GM23338 (cell line): ENCODE measurements at regions not wholly inside any gene's neighbourhood (a gene's known extent, or its start where the extent isn't known, plus 50 kb on each side); places are given as distances from the start of the nearest gene placed in this dataset.

Experiments
- ATAC-seq: fragments of 200-7000 bp; cut with Tn5 transposase; 3 replicates; pipeline ENCODE4 v1.9.1; 2020
- DNase-seq: peaks from one replicate; pipeline ENCODE4 v3.0.0-alpha.2; 2015; ENCODE audit warnings: low spot score
- H2AFZ ChIP-seq: fragments of 200-600 bp; sonication (generic); 2 replicates; pipeline ENCODE4 v1.8.0; 2016; ENCODE audit warnings: antibody characterized with exemption, mild to moderate bottlenecking, moderate library complexity
- H3F3A ChIP-seq: fragments of 200-600 bp; sonication (generic); replicated peaks from 2 replicates; pipeline ENCODE4 v1.8.0; 2017; ENCODE audit warnings: antibody characterized with exemption, mixed run types, low read depth
- H3K27ac ChIP-seq: fragments of 200-600 bp; sonication (generic); 2 replicates; pipeline ENCODE4 v1.6.1; 2016; ENCODE audit warnings: low read depth
- H3K27me3 ChIP-seq: fragments of 200-600 bp; sonication (generic); 2 replicates; pipeline ENCODE4 v1.8.0; 2016; ENCODE audit warnings: mild to moderate bottlenecking, mixed run types, moderate library complexity; ENCODE audit not compliant: insufficient read depth
- H3K36me3 ChIP-seq: fragments of 200-600 bp; sonication (generic); 2 replicates; pipeline ENCODE4 v1.8.0; 2016; ENCODE audit warnings: mild to moderate bottlenecking; ENCODE audit not compliant: insufficient read depth
- H3K4me1 ChIP-seq: fragments of 200-600 bp; sonication (generic); 2 replicates; pipeline ENCODE4 v1.8.0; 2016; ENCODE audit warnings: mild to moderate bottlenecking, moderate library complexity; ENCODE audit not compliant: insufficient read depth
- H3K4me2 ChIP-seq: fragments of 200-600 bp; sonication (generic); 2 replicates; pipeline ENCODE4 v1.7.1; 2017; ENCODE audit warnings: mixed run types
- H3K4me3 ChIP-seq: fragments of 200-600 bp; sonication (generic); 2 replicates; pipeline ENCODE4 v1.6.1; 2016; ENCODE audit warnings: mixed run types
- H3K79me2 ChIP-seq: fragments of 200-600 bp; sonication (generic); replicated peaks from 2 replicates; pipeline ENCODE4 v1.8.0; 2017; ENCODE audit warnings: mild to moderate bottlenecking; ENCODE audit not compliant: insufficient read depth
- H3K9me2 ChIP-seq: fragments of 200-600 bp; sonication (generic); 2 replicates; pipeline ENCODE4 v1.8.0; 2017; ENCODE audit not compliant: insufficient read depth
- H4K20me1 ChIP-seq: fragments of 200-600 bp; sonication (generic); replicated peaks from 2 replicates; pipeline ENCODE4 v1.8.0; 2017; ENCODE audit warnings: mild to moderate bottlenecking; ENCODE audit not compliant: insufficient read depth
- H3K27ac Mint-ChIP-seq: 2 replicates; pipeline ENCODE4 v1.8.0; 2020; ENCODE audit warnings: inconsistent platforms, mild to moderate bottlenecking, moderate library complexity, mixed read lengths
- H3K27me3 Mint-ChIP-seq: 3 replicates; pipeline ENCODE4 v1.8.0; 2022; ENCODE audit warnings: low read depth, mild to moderate bottlenecking, moderate library complexity, mixed read lengths, inconsistent platforms; ENCODE audit not compliant: insufficient read depth, poor library complexity
- H3K36me3 Mint-ChIP-seq: 3 replicates; pipeline ENCODE4 v1.8.0; 2021; ENCODE audit warnings: low read depth, mild to moderate bottlenecking, inconsistent platforms, moderate library complexity, mixed read lengths
- H3K4me1 Mint-ChIP-seq: 3 replicates; pipeline ENCODE4 v1.8.0; 2020; ENCODE audit warnings: mild to moderate bottlenecking, inconsistent platforms, mixed read lengths
- H3K4me3 Mint-ChIP-seq: 3 replicates; pipeline ENCODE4 v1.8.0; 2021; ENCODE audit warnings: moderate library complexity, mild to moderate bottlenecking, inconsistent platforms, mixed read lengths
- H3K9me3 Mint-ChIP-seq: 3 replicates; pipeline ENCODE4 v1.8.0; 2020; ENCODE audit warnings: moderate library complexity, mild to moderate bottlenecking, inconsistent platforms, mixed read lengths
- CREB1 ChIP-seq: fragments of 250-450 bp; sonication (Bioruptor Pico); IDR thresholded peaks from 2 replicates; pipeline ENCODE4 v1.5.0; 2020; ENCODE audit warnings: low read depth, mild to moderate bottlenecking, moderate library complexity
- EZH2 ChIP-seq: fragments of 200-600 bp; sonication (generic); IDR thresholded peaks from one replicate; pipeline ENCODE4 v1.8.0; 2017; ENCODE audit warnings: antibody characterized with exemption, mild to moderate bottlenecking, low read depth; ENCODE audit not compliant: unreplicated experiment
- EZH2phosphoT487 ChIP-seq: fragments of 200-600 bp; sonication (generic); IDR thresholded peaks from one replicate; pipeline ENCODE4 v1.8.1; 2018; ENCODE audit warnings: antibody characterized with exemption; ENCODE audit not compliant: unreplicated experiment
- JUNB ChIP-seq: IDR thresholded peaks from one replicate; pipeline ENCODE4 v1.6.1; 2016; ENCODE audit warnings: antibody characterized with exemption; ENCODE audit not compliant: unreplicated experiment
- NANOG ChIP-seq: IDR thresholded peaks from 2 replicates; pipeline ENCODE4 v1.6.1; 2016; ENCODE audit warnings: antibody characterized with exemption, borderline replicate concordance
- POLR2AphosphoS5 ChIP-seq: IDR thresholded peaks from 2 replicates; pipeline ENCODE4 v1.6.1; 2016; ENCODE audit warnings: antibody characterized with exemption, low read depth
- STAT1 ChIP-seq: IDR thresholded peaks from one replicate; pipeline ENCODE4 v1.6.1; 2016; ENCODE audit warnings: antibody characterized with exemption; ENCODE audit not compliant: unreplicated experiment
- ZNF114 ChIP-seq: fragments of 250-450 bp; sonication (Bioruptor Pico); IDR thresholded peaks from 2 replicates; pipeline ENCODE4 v1.5.0; 2020; ENCODE audit warnings: mild to moderate bottlenecking, moderate library complexity
- ZNF331 ChIP-seq: fragments of 250-450 bp; sonication (Bioruptor Pico); IDR thresholded peaks from 2 replicates; pipeline ENCODE4 v1.5.0; 2020; ENCODE audit warnings: low read depth, mild to moderate bottlenecking, moderate library complexity
- TF ChIP-seq, protein P1 (sequence below), 2 experiments: fragments of 200-600 bp in 1 of 2; sonication (generic) in 1 of 2; conservative IDR thresholded peaks; 2 replicates each; pipeline versions ENCODE4 v1.5.1 to v1.6.1; 2016 to 2017; ENCODE audit warnings: antibody characterized with exemption in 2 of 2, low read depth in 2 of 2, mild to moderate bottlenecking in 2 of 2, moderate library complexity in 1 of 2
- TF ChIP-seq, protein P2 (sequence below): IDR thresholded peaks from 2 replicates; pipeline ENCODE4 v1.6.1; 2016; ENCODE audit warnings: antibody characterized with exemption
- TF ChIP-seq, protein P3 (sequence below): IDR thresholded peaks from one replicate; pipeline ENCODE4 v1.6.1; 2018; ENCODE audit warnings: antibody characterized with exemption; ENCODE audit not compliant: unreplicated experiment
- TF ChIP-seq, protein P4 (sequence below): fragments of 250-450 bp; sonication (Bioruptor Pico); IDR thresholded peaks from 2 replicates; pipeline ENCODE4 v1.5.0; 2020; ENCODE audit warnings: mild to moderate bottlenecking, moderate library complexity

DNA sequence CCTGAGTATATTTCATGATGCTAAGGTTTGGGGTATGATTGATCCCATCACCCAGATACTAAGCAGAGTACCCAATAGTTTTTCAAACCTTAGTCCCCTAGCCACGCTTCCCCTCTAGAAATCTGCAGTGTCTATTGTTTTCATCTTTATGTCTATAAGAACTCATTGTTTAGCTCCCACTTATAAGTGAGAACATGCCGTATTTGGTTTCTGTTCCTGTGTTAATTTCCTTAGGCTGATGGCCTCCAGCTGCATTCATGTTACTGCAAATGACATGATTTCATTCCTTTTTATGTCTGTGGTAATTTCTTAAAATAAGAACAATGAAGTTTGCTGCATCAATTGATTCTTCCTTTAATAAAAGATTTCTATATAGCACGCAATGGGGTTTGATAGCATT is 301.3 kb downstream of the PLPP3 start (continued):
- no peak for TF ChIP-seq ZNF331 (CRISPR knock-in tag)

DNA sequence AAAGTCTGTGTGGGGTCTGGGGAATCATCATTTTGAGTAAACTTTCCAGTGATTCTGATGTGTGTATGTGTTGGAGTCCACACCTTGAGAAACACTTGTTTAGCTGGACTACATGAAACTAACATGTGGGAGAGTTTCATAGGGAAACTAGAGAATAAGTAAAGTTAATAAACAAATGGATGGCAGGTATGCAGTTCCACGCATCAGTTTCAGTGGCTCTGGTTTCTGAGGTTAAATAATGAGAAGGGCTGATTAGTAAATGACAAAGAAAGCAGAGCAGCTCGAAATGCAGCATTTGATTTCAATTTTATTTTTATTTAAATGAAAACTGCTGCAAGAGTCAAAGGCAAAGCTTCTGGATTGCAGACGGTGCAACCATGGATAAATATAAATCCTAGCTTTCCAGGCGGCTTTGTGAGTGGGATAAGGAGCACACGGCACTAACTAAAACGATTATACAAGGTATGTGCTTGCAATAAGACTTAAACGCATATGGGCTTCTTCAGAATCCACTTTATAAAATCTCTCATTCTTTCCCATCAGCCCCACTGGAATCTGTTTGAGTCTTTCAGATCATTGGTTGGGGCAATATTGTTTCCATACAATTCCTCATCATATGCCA is 310.7 kb downstream of the PLPP3 start:
- Histone ChIP-seq H3K27ac (no peak overlapping the region), H3K4me3 (no peak overlapping the region), H4K20me1 (no peaks in the 10 kb centered on the region), H3K4me1 (no peaks in the 10 kb centered on the region), H2AFZ (no peak overlapping the region), H3K79me2 (no peaks in the 10 kb centered on the region), H3K27me3 (no peaks in the 10 kb centered on the region), H3F3A (no peaks in the 10 kb centered on the region), H3K9me2 (no peaks in the 10 kb centered on the region), H3K4me2 (no peak overlapping the region), H3K36me3 (no peaks in the 10 kb centered on the region)
- Mint-ChIP-seq H3K9me3 (no peaks in the 10 kb centered on the region), H3K27ac (no peak overlapping the region), H3K4me1 (no peaks in the 10 kb centered on the region), H3K36me3 (no peaks in the 10 kb centered on the region), H3K4me3 (no peak overlapping the region), H3K27me3 (no peaks in the 10 kb centered on the region)
- ATAC-seq (no peak), DNase-seq (no peak)
- no peak for TF ChIP-seq STAT1
- TF ChIP-seq JUNB, result no peak
- TF ChIP-seq, protein P1, sequence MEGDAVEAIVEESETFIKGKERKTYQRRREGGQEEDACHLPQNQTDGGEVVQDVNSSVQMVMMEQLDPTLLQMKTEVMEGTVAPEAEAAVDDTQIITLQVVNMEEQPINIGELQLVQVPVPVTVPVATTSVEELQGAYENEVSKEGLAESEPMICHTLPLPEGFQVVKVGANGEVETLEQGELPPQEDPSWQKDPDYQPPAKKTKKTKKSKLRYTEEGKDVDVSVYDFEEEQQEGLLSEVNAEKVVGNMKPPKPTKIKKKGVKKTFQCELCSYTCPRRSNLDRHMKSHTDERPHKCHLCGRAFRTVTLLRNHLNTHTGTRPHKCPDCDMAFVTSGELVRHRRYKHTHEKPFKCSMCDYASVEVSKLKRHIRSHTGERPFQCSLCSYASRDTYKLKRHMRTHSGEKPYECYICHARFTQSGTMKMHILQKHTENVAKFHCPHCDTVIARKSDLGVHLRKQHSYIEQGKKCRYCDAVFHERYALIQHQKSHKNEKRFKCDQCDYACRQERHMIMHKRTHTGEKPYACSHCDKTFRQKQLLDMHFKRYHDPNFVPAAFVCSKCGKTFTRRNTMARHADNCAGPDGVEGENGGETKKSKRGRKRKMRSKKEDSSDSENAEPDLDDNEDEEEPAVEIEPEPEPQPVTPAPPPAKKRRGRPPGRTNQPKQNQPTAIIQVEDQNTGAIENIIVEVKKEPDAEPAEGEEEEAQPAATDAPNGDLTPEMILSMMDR (conservative IDR thresholded peaks at IDR 0.05; ENCODE audit: low read depth in 2 of 2), result no peak
- TF ChIP-seq, protein P2, sequence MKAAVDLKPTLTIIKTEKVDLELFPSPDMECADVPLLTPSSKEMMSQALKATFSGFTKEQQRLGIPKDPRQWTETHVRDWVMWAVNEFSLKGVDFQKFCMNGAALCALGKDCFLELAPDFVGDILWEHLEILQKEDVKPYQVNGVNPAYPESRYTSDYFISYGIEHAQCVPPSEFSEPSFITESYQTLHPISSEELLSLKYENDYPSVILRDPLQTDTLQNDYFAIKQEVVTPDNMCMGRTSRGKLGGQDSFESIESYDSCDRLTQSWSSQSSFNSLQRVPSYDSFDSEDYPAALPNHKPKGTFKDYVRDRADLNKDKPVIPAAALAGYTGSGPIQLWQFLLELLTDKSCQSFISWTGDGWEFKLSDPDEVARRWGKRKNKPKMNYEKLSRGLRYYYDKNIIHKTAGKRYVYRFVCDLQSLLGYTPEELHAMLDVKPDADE, result no peak
- TF ChIP-seq, protein P3, sequence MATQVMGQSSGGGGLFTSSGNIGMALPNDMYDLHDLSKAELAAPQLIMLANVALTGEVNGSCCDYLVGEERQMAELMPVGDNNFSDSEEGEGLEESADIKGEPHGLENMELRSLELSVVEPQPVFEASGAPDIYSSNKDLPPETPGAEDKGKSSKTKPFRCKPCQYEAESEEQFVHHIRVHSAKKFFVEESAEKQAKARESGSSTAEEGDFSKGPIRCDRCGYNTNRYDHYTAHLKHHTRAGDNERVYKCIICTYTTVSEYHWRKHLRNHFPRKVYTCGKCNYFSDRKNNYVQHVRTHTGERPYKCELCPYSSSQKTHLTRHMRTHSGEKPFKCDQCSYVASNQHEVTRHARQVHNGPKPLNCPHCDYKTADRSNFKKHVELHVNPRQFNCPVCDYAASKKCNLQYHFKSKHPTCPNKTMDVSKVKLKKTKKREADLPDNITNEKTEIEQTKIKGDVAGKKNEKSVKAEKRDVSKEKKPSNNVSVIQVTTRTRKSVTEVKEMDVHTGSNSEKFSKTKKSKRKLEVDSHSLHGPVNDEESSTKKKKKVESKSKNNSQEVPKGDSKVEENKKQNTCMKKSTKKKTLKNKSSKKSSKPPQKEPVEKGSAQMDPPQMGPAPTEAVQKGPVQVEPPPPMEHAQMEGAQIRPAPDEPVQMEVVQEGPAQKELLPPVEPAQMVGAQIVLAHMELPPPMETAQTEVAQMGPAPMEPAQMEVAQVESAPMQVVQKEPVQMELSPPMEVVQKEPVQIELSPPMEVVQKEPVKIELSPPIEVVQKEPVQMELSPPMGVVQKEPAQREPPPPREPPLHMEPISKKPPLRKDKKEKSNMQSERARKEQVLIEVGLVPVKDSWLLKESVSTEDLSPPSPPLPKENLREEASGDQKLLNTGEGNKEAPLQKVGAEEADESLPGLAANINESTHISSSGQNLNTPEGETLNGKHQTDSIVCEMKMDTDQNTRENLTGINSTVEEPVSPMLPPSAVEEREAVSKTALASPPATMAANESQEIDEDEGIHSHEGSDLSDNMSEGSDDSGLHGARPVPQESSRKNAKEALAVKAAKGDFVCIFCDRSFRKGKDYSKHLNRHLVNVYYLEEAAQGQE, result no peak
- no peak for TF ChIP-seq ZNF114 (CRISPR knock-in tag)
- no peak for TF ChIP-seq POLR2AphosphoS5
- TF ChIP-seq NANOG, result no peak
- TF ChIP-seq EZH2phosphoT487, result no peak
- TF ChIP-seq, protein P4, sequence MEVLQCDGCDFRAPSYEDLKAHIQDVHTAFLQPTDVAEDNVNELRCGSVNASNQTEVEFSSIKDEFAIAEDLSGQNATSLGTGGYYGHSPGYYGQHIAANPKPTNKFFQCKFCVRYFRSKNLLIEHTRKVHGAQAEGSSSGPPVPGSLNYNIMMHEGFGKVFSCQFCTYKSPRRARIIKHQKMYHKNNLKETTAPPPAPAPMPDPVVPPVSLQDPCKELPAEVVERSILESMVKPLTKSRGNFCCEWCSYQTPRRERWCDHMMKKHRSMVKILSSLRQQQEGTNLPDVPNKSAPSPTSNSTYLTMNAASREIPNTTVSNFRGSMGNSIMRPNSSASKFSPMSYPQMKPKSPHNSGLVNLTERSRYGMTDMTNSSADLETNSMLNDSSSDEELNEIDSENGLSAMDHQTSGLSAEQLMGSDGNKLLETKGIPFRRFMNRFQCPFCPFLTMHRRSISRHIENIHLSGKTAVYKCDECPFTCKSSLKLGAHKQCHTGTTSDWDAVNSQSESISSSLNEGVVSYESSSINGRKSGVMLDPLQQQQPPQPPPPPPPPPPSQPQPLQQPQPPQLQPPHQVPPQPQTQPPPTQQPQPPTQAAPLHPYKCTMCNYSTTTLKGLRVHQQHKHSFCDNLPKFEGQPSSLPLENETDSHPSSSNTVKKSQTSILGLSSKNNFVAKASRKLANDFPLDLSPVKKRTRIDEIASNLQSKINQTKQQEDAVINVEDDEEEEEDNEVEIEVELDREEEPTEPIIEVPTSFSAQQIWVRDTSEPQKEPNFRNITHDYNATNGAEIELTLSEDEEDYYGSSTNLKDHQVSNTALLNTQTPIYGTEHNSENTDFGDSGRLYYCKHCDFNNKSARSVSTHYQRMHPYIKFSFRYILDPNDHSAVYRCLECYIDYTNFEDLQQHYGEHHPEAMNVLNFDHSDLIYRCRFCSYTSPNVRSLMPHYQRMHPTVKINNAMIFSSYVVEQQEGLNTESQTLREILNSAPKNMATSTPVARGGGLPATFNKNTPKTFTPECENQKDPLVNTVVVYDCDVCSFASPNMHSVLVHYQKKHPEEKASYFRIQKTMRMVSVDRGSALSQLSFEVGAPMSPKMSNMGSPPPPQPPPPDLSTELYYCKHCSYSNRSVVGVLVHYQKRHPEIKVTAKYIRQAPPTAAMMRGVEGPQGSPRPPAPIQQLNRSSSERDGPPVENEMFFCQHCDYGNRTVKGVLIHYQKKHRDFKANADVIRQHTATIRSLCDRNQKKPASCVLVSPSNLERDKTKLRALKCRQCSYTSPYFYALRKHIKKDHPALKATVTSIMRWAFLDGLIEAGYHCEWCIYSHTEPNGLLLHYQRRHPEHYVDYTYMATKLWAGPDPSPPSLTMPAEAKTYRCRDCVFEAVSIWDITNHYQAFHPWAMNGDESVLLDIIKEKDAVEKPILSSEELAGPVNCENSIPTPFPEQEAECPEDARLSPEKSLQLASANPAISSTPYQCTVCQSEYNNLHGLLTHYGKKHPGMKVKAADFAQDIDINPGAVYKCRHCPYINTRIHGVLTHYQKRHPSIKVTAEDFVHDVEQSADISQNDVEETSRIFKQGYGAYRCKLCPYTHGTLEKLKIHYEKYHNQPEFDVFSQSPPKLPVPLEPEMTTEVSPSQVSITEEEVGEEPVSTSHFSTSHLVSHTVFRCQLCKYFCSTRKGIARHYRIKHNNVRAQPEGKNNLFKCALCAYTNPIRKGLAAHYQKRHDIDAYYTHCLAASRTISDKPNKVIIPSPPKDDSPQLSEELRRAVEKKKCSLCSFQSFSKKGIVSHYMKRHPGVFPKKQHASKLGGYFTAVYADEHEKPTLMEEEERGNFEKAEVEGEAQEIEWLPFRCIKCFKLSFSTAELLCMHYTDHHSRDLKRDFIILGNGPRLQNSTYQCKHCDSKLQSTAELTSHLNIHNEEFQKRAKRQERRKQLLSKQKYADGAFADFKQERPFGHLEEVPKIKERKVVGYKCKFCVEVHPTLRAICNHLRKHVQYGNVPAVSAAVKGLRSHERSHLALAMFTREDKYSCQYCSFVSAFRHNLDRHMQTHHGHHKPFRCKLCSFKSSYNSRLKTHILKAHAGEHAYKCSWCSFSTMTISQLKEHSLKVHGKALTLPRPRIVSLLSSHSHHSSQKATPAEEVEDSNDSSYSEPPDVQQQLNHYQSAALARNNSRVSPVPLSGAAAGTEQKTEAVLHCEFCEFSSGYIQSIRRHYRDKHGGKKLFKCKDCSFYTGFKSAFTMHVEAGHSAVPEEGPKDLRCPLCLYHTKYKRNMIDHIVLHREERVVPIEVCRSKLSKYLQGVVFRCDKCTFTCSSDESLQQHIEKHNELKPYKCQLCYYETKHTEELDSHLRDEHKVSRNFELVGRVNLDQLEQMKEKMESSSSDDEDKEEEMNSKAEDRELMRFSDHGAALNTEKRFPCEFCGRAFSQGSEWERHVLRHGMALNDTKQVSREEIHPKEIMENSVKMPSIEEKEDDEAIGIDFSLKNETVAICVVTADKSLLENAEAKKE, result no peak
- TF ChIP-seq ZNF331 (CRISPR knock-in tag), result no peak
- TF ChIP-seq EZH2, result no peak
- TF ChIP-seq CREB1, result no peak
